Activated B cell treated with CpG ODN at 0.5 μM for 24 hours (primary cell): ENCODE measurements at regions not wholly inside any gene's neighbourhood (a gene's known extent, or its start where the extent isn't known, plus 50 kb on each side); places are given as distances from the start of the nearest gene placed in this dataset.

Experiments
- ATAC-seq: fragments of 200-7000 bp; cut with Tn5 transposase; one replicate; pipeline ENCODE4 v1.10.0; 2021; ENCODE audit warnings: low read depth, mild to moderate bottlenecking, moderate library complexity
- CTCF ChIA-PET: fragments of 350-600 bp; sonication (Branson Sonifier 250); formaldehyde crosslinking; loops from one replicate; lab custom pipeline; 2021; ENCODE audit warnings: antibody characterized with exemption; lab: Charles Lee
- POLR2A ChIA-PET: fragments of 350-600 bp; sonication (Branson Sonifier 250); formaldehyde crosslinking; loops from one replicate; lab custom pipeline; 2021; ENCODE audit warnings: antibody characterized with exemption; lab: Charles Lee
- DNase-seq: peaks from one replicate; pipeline ENCODE4 v3.0.0; 2022
- H3K27ac Mint-ChIP-seq: one replicate; pipeline ENCODE4 v1.8.0; 2020; ENCODE audit warnings: mixed read lengths
- H3K27me3 Mint-ChIP-seq: one replicate; pipeline ENCODE4 v1.8.0; 2021; ENCODE audit warnings: mixed read lengths
- H3K36me3 Mint-ChIP-seq: one replicate; pipeline ENCODE4 v1.8.0; 2021; ENCODE audit warnings: low read depth, mixed read lengths
- H3K4me1 Mint-ChIP-seq: one replicate; pipeline ENCODE4 v1.8.0; 2021; ENCODE audit warnings: mixed read lengths
- H3K4me3 Mint-ChIP-seq: one replicate; pipeline ENCODE4 v1.8.0; 2020; ENCODE audit warnings: mild to moderate bottlenecking, mixed read lengths
- H3K9me3 Mint-ChIP-seq: one replicate; pipeline ENCODE4 v1.8.0; 2020; ENCODE audit warnings: mixed read lengths
- intact Hi-C: fragments of 100-400 bp; cut with micrococcal nuclease; formaldehyde crosslinking; loops from one replicate; pipeline ENCODE4 v1.15.1; 2024
- TF ChIP-seq, protein P1 (sequence below): fragments of 200-600 bp; IDR thresholded peaks from one replicate; pipeline ENCODE4 v1.8.0; 2022; ENCODE audit warnings: antibody characterized with exemption, mild to moderate bottlenecking

DNA sequence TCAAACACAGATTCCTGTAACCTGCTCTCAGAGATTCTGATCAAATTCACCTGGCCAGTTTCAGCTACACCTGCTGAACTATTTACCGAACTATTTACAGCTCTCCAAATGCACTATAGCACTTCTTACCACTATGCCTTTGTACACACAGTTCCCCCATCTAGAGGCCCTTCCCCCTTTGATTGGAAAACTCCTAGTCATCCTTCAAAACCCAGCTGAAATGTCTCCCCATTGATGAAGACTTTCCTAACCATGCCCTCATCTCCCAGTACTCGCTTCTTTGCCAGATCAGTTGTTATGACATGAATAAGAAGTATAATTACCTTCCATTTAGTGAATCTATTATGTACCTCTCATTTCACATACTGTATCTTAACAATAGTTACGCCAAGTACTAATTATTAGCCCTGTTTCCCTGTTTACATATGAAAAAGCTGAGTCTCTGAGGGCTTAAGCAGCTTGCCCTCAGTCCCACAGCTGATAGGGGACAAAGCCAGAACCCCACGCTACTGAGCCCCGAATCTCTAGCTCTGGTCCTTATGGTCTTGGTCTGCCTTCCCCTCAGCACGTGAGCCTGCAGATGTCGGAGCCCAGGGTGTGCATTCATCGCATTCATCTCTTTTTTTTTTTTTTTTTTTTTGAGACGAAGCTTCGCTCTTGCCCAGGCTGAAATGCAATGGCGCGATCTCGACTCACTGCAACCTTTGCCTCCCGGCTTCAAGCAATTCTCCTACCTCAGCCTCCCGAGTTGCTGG is 64.7 kb upstream of the ASAP2 start:
- ATAC-seq (no peak), DNase-seq (no peak)
- TF ChIP-seq, protein P1, sequence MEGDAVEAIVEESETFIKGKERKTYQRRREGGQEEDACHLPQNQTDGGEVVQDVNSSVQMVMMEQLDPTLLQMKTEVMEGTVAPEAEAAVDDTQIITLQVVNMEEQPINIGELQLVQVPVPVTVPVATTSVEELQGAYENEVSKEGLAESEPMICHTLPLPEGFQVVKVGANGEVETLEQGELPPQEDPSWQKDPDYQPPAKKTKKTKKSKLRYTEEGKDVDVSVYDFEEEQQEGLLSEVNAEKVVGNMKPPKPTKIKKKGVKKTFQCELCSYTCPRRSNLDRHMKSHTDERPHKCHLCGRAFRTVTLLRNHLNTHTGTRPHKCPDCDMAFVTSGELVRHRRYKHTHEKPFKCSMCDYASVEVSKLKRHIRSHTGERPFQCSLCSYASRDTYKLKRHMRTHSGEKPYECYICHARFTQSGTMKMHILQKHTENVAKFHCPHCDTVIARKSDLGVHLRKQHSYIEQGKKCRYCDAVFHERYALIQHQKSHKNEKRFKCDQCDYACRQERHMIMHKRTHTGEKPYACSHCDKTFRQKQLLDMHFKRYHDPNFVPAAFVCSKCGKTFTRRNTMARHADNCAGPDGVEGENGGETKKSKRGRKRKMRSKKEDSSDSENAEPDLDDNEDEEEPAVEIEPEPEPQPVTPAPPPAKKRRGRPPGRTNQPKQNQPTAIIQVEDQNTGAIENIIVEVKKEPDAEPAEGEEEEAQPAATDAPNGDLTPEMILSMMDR: no peak
- no peaks in the 10 kb centered on the region for H3K36me3 Mint-ChIP-seq
- ChIA-PET POLR2A (interaction anchor here (0.6 kb wide), 1 partner anchor 409 kb away, joined by 3 read pairs; no protein-coding TSS in a partner anchor), CTCF (interaction anchor here (0.8 to 1.1 kb wide), 2 partner anchors 18 to 1432 kb away, joined by 3 to 4 read pairs; no protein-coding TSS in a partner anchor)
- no peak overlapping the region for H3K27ac Mint-ChIP-seq
- no peak overlapping the region for H3K4me3 Mint-ChIP-seq
- H3K9me3 Mint-ChIP-seq: no peaks in the 10 kb centered on the region
- intact Hi-C loops: loop anchor here (1.0 to 2.0 kb wide), 3 partner anchors 281 to 907 kb away; partner anchors contain the start of genes CPSF3 and ITGB1BP1
- peaks cover 6% of the 10 kb centered on the region for H3K4me1 Mint-ChIP-seq
- H3K27me3 Mint-ChIP-seq: peaks cover 16% of the 10 kb centered on the region

DNA sequence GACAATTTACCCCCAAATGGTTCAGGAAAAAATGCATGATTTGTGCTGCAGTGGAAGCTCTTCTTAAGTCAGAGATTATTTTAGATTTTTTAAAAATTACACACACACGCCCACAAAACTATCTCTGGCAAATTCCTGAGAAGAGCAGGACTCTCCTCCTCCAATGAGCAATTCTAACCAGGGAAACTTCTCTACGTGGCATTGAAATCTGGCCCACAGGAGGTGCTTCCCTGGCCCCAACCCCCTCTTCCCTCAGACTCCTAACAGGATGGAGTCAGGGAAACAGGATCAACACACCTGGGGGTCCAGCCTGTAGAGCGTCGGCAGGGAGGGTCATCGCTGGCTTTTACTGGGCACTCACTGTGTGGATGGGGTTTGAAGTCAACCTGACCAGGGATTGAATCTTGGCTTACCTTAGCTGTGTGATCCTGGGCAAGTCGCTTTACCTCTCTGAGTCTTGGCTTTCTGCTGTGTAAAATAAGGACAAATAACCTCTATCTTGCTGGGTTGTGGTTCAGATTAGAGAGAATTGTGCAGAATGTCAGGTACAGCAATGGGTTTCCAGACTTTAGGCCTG is 65.4 kb upstream of the ASAP2 start:
- DNase-seq: no peak
- H3K9me3 Mint-ChIP-seq: no peaks in the 10 kb centered on the region

GRCh38 chr2:9140645-9141044 is 66.0 kb upstream of the ASAP2 start:
- ChIA-PET POLR2A (no interaction called here), CTCF (no interaction called here)
- no peak overlapping the region for H3K4me3 Mint-ChIP-seq
- H3K27ac Mint-ChIP-seq: no peak overlapping the region
- TF ChIP-seq, protein P1: no peak
- H3K27me3 Mint-ChIP-seq: peaks cover 16% of the 10 kb centered on the region
- no peak for DNase-seq
- H3K4me1 Mint-ChIP-seq: peaks cover 6% of the 10 kb centered on the region
- H3K36me3 Mint-ChIP-seq: no peaks in the 10 kb centered on the region
- intact Hi-C loops: no loop called here
- ATAC-seq: no peak
- H3K9me3 Mint-ChIP-seq: no peaks in the 10 kb centered on the region

More for the DNA sequence above, 65.4 kb upstream of the ASAP2 start:
- no peak for ATAC-seq
- H3K27ac Mint-ChIP-seq: no peak overlapping the region
- H3K4me3 Mint-ChIP-seq: no peak overlapping the region
- TF ChIP-seq, protein P1: no peak
- no peaks in the 10 kb centered on the region for H3K36me3 Mint-ChIP-seq
- peaks cover 16% of the 10 kb centered on the region for H3K27me3 Mint-ChIP-seq
- CTCF ChIA-PET: interaction anchor here (0.8 to 1.1 kb wide), 2 partner anchors 18 to 1431 kb away, joined by 3 to 4 read pairs; no protein-coding TSS in a partner anchor
- POLR2A ChIA-PET: interaction anchor here (0.6 kb wide), 1 partner anchor 410 kb away, joined by 3 read pairs; no protein-coding TSS in a partner anchor
- intact Hi-C loops: no loop called here
- peaks cover 6% of the 10 kb centered on the region for H3K4me1 Mint-ChIP-seq

GRCh38 chr2:9139491-9140443 is 66.8 kb upstream of the ASAP2 start:
- intact Hi-C loops: no loop called here
- Mint-ChIP-seq H3K27me3 (peaks cover 13% of the 10 kb centered on the region), H3K9me3 (no peaks in the 10 kb centered on the region), H3K4me3 (no peak overlapping the region), H3K4me1 (peaks cover 6% of the 10 kb centered on the region), H3K36me3 (no peaks in the 10 kb centered on the region), H3K27ac (no peak overlapping the region)
- ATAC-seq: no peak
- TF ChIP-seq, protein P1: no peak
- DNase-seq: no peak
- POLR2A ChIA-PET: no interaction called here
- CTCF ChIA-PET: no interaction called here
